GM23338 (cell line): ENCODE measurements at regions not wholly inside any gene's neighbourhood (a gene's known extent, or its start where the extent isn't known, plus 50 kb on each side); places are given as distances from the start of the nearest gene placed in this dataset.

ENCODE experiments used
- ATAC-seq: fragments of 200-7000 bp; cut with Tn5 transposase; 3 replicates; pipeline ENCODE4 v1.9.1; 2020
- DNase-seq: peaks from one replicate; pipeline ENCODE4 v3.0.0-alpha.2; 2015; ENCODE audit warnings: low spot score
- H2AFZ ChIP-seq: fragments of 200-600 bp; sonication (generic); 2 replicates; pipeline ENCODE4 v1.8.0; 2016; ENCODE audit warnings: antibody characterized with exemption, mild to moderate bottlenecking, moderate library complexity
- H3F3A ChIP-seq: fragments of 200-600 bp; sonication (generic); replicated peaks from 2 replicates; pipeline ENCODE4 v1.8.0; 2017; ENCODE audit warnings: antibody characterized with exemption, mixed run types, low read depth
- H3K27ac ChIP-seq: fragments of 200-600 bp; sonication (generic); 2 replicates; pipeline ENCODE4 v1.6.1; 2016; ENCODE audit warnings: low read depth
- H3K27me3 ChIP-seq: fragments of 200-600 bp; sonication (generic); 2 replicates; pipeline ENCODE4 v1.8.0; 2016; ENCODE audit warnings: mild to moderate bottlenecking, mixed run types, moderate library complexity; ENCODE audit not compliant: insufficient read depth
- H3K36me3 ChIP-seq: fragments of 200-600 bp; sonication (generic); 2 replicates; pipeline ENCODE4 v1.8.0; 2016; ENCODE audit warnings: mild to moderate bottlenecking; ENCODE audit not compliant: insufficient read depth
- H3K4me1 ChIP-seq: fragments of 200-600 bp; sonication (generic); 2 replicates; pipeline ENCODE4 v1.8.0; 2016; ENCODE audit warnings: mild to moderate bottlenecking, moderate library complexity; ENCODE audit not compliant: insufficient read depth
- H3K4me2 ChIP-seq: fragments of 200-600 bp; sonication (generic); 2 replicates; pipeline ENCODE4 v1.7.1; 2017; ENCODE audit warnings: mixed run types
- H3K4me3 ChIP-seq: fragments of 200-600 bp; sonication (generic); 2 replicates; pipeline ENCODE4 v1.6.1; 2016; ENCODE audit warnings: mixed run types
- H3K79me2 ChIP-seq: fragments of 200-600 bp; sonication (generic); replicated peaks from 2 replicates; pipeline ENCODE4 v1.8.0; 2017; ENCODE audit warnings: mild to moderate bottlenecking; ENCODE audit not compliant: insufficient read depth
- H3K9me2 ChIP-seq: fragments of 200-600 bp; sonication (generic); 2 replicates; pipeline ENCODE4 v1.8.0; 2017; ENCODE audit not compliant: insufficient read depth
- H4K20me1 ChIP-seq: fragments of 200-600 bp; sonication (generic); replicated peaks from 2 replicates; pipeline ENCODE4 v1.8.0; 2017; ENCODE audit warnings: mild to moderate bottlenecking; ENCODE audit not compliant: insufficient read depth
- H3K27ac Mint-ChIP-seq: 2 replicates; pipeline ENCODE4 v1.8.0; 2020; ENCODE audit warnings: inconsistent platforms, mild to moderate bottlenecking, moderate library complexity, mixed read lengths
- H3K27me3 Mint-ChIP-seq: 3 replicates; pipeline ENCODE4 v1.8.0; 2022; ENCODE audit warnings: low read depth, mild to moderate bottlenecking, moderate library complexity, mixed read lengths, inconsistent platforms; ENCODE audit not compliant: insufficient read depth, poor library complexity
- H3K36me3 Mint-ChIP-seq: 3 replicates; pipeline ENCODE4 v1.8.0; 2021; ENCODE audit warnings: low read depth, mild to moderate bottlenecking, inconsistent platforms, moderate library complexity, mixed read lengths
- H3K4me1 Mint-ChIP-seq: 3 replicates; pipeline ENCODE4 v1.8.0; 2020; ENCODE audit warnings: mild to moderate bottlenecking, inconsistent platforms, mixed read lengths
- H3K4me3 Mint-ChIP-seq: 3 replicates; pipeline ENCODE4 v1.8.0; 2021; ENCODE audit warnings: moderate library complexity, mild to moderate bottlenecking, inconsistent platforms, mixed read lengths
- H3K9me3 Mint-ChIP-seq: 3 replicates; pipeline ENCODE4 v1.8.0; 2020; ENCODE audit warnings: moderate library complexity, mild to moderate bottlenecking, inconsistent platforms, mixed read lengths
- CREB1 ChIP-seq: fragments of 250-450 bp; sonication (Bioruptor Pico); IDR thresholded peaks from 2 replicates; pipeline ENCODE4 v1.5.0; 2020; ENCODE audit warnings: low read depth, mild to moderate bottlenecking, moderate library complexity
- EZH2 ChIP-seq: fragments of 200-600 bp; sonication (generic); IDR thresholded peaks from one replicate; pipeline ENCODE4 v1.8.0; 2017; ENCODE audit warnings: antibody characterized with exemption, mild to moderate bottlenecking, low read depth; ENCODE audit not compliant: unreplicated experiment
- EZH2phosphoT487 ChIP-seq: fragments of 200-600 bp; sonication (generic); IDR thresholded peaks from one replicate; pipeline ENCODE4 v1.8.1; 2018; ENCODE audit warnings: antibody characterized with exemption; ENCODE audit not compliant: unreplicated experiment
- JUNB ChIP-seq: IDR thresholded peaks from one replicate; pipeline ENCODE4 v1.6.1; 2016; ENCODE audit warnings: antibody characterized with exemption; ENCODE audit not compliant: unreplicated experiment
- NANOG ChIP-seq: IDR thresholded peaks from 2 replicates; pipeline ENCODE4 v1.6.1; 2016; ENCODE audit warnings: antibody characterized with exemption, borderline replicate concordance
- POLR2AphosphoS5 ChIP-seq: IDR thresholded peaks from 2 replicates; pipeline ENCODE4 v1.6.1; 2016; ENCODE audit warnings: antibody characterized with exemption, low read depth
- REST ChIP-seq: IDR thresholded peaks from one replicate; pipeline ENCODE4 v1.6.1; 2018; ENCODE audit warnings: antibody characterized with exemption; ENCODE audit not compliant: unreplicated experiment
- STAT1 ChIP-seq: IDR thresholded peaks from one replicate; pipeline ENCODE4 v1.6.1; 2016; ENCODE audit warnings: antibody characterized with exemption; ENCODE audit not compliant: unreplicated experiment
- ZNF114 ChIP-seq: fragments of 250-450 bp; sonication (Bioruptor Pico); IDR thresholded peaks from 2 replicates; pipeline ENCODE4 v1.5.0; 2020; ENCODE audit warnings: mild to moderate bottlenecking, moderate library complexity
- ZNF331 ChIP-seq: fragments of 250-450 bp; sonication (Bioruptor Pico); IDR thresholded peaks from 2 replicates; pipeline ENCODE4 v1.5.0; 2020; ENCODE audit warnings: low read depth, mild to moderate bottlenecking, moderate library complexity
- ZNF462 ChIP-seq: fragments of 250-450 bp; sonication (Bioruptor Pico); IDR thresholded peaks from 2 replicates; pipeline ENCODE4 v1.5.0; 2020; ENCODE audit warnings: mild to moderate bottlenecking, moderate library complexity
- TF ChIP-seq, protein P1 (sequence below): IDR thresholded peaks from 2 replicates; pipeline ENCODE4 v1.6.1; 2016; ENCODE audit warnings: antibody characterized with exemption
- TF ChIP-seq, protein P2 (sequence below), 2 experiments: fragments of 200-600 bp in 1 of 2; sonication (generic) in 1 of 2; conservative IDR thresholded peaks; 2 replicates each; pipeline versions ENCODE4 v1.5.1 to v1.6.1; 2016 to 2017; ENCODE audit warnings: antibody characterized with exemption in 2 of 2, low read depth in 2 of 2, mild to moderate bottlenecking in 2 of 2, moderate library complexity in 1 of 2

GRCh38 chr1:221239181-221239580 lies 359.9 kb downstream of the HLX start:
- H3K27ac ChIP-seq: no peak overlapping the region
- Mint-ChIP-seq H3K4me1 (peaks cover 2% of the 10 kb centered on the region; the same call in 1 of the 3 replicates), H3K27ac (no peak overlapping the region; the same call in 1 of the 2 replicates), H3K9me3 (no peaks in the 10 kb centered on the region), H3K27me3 (peaks cover 3% of the 10 kb centered on the region), H3K4me3 (no peak overlapping the region), H3K36me3 (no peaks in the 10 kb centered on the region)
- H3K9me2 ChIP-seq: no peaks in the 10 kb centered on the region
- no peaks in the 10 kb centered on the region for H3K27me3 ChIP-seq
- H3F3A ChIP-seq: no peaks in the 10 kb centered on the region
- H4K20me1 ChIP-seq: no peaks in the 10 kb centered on the region
- H3K4me1 ChIP-seq: no peaks in the 10 kb centered on the region
- no peak overlapping the region for H3K4me3 ChIP-seq
- no peak for ATAC-seq
- TF ChIP-seq REST (no peak), ZNF462 (CRISPR knock-in tag) (no peak), ZNF114 (CRISPR knock-in tag) (no peak), STAT1 (no peak), ZNF331 (no peak), EZH2phosphoT487 (no peak), NANOG (no peak), JUNB (no peak), EZH2 (no peak), POLR2AphosphoS5 (no peak), CREB1 (CRISPR knock-in tag) (no peak)
- TF ChIP-seq, protein P1, sequence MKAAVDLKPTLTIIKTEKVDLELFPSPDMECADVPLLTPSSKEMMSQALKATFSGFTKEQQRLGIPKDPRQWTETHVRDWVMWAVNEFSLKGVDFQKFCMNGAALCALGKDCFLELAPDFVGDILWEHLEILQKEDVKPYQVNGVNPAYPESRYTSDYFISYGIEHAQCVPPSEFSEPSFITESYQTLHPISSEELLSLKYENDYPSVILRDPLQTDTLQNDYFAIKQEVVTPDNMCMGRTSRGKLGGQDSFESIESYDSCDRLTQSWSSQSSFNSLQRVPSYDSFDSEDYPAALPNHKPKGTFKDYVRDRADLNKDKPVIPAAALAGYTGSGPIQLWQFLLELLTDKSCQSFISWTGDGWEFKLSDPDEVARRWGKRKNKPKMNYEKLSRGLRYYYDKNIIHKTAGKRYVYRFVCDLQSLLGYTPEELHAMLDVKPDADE: no peak
- TF ChIP-seq, protein P2, sequence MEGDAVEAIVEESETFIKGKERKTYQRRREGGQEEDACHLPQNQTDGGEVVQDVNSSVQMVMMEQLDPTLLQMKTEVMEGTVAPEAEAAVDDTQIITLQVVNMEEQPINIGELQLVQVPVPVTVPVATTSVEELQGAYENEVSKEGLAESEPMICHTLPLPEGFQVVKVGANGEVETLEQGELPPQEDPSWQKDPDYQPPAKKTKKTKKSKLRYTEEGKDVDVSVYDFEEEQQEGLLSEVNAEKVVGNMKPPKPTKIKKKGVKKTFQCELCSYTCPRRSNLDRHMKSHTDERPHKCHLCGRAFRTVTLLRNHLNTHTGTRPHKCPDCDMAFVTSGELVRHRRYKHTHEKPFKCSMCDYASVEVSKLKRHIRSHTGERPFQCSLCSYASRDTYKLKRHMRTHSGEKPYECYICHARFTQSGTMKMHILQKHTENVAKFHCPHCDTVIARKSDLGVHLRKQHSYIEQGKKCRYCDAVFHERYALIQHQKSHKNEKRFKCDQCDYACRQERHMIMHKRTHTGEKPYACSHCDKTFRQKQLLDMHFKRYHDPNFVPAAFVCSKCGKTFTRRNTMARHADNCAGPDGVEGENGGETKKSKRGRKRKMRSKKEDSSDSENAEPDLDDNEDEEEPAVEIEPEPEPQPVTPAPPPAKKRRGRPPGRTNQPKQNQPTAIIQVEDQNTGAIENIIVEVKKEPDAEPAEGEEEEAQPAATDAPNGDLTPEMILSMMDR (conservative IDR thresholded peaks at IDR 0.05; ENCODE audit: low read depth in 2 of 2): no peak
- no peaks in the 10 kb centered on the region for H3K79me2 ChIP-seq
- no peak overlapping the region for H2AFZ ChIP-seq
- no peak for DNase-seq
- H3K36me3 ChIP-seq: no peaks in the 10 kb centered on the region
- no peak overlapping the region for H3K4me2 ChIP-seq
